Upper lobe of right lung (tissue), 1 donor: ENCODE measurements at regions not wholly inside any gene's neighbourhood (a gene's known extent, or its start where the extent isn't known, plus 50 kb on each side); places are given as distances from the start of the nearest gene placed in this dataset.

Experiments
- ATAC-seq: fragments of 200-7000 bp; cut with Tn5 transposase; one replicate; pipeline ENCODE4 v1.9.1; 2020; ENCODE audit warnings: mild to moderate bottlenecking, moderate library complexity
- DNase-seq: peaks from one replicate; pipeline ENCODE4 v3.0.0-alpha.2; 2020
- H3K27ac ChIP-seq: fragments of 200-600 bp; one replicate; pipeline ENCODE4 v1.8.0; 2022
- H3K27me3 ChIP-seq: fragments of 200-600 bp; one replicate; pipeline ENCODE4 v1.8.0; 2022; ENCODE audit warnings: mild to moderate bottlenecking
- H3K36me3 ChIP-seq: fragments of 200-600 bp; one replicate; pipeline ENCODE4 v1.8.0; 2022
- H3K4me1 ChIP-seq: fragments of 200-600 bp; one replicate; pipeline ENCODE4 v1.8.0; 2022
- H3K4me3 ChIP-seq: fragments of 200-600 bp; one replicate; pipeline ENCODE4 v1.8.0; 2022; ENCODE audit warnings: mild to moderate bottlenecking
- H3K9me3 ChIP-seq: fragments of 200-600 bp; one replicate; pipeline ENCODE4 v1.8.0; 2022
- intact Hi-C: fragments of 100-400 bp; cut with DNase I; formaldehyde crosslinking; loops from one replicate; pipeline ENCODE4 v1.11.0; 2022
- TF ChIP-seq, protein P1 (sequence below): fragments of 200-600 bp; IDR thresholded peaks from one replicate; pipeline ENCODE4 v1.8.0; 2022; ENCODE audit warnings: antibody characterized with exemption
- donor health status: DM: no; HTN: yes; CAD: no; lungs with severe emphysema.

DNA sequence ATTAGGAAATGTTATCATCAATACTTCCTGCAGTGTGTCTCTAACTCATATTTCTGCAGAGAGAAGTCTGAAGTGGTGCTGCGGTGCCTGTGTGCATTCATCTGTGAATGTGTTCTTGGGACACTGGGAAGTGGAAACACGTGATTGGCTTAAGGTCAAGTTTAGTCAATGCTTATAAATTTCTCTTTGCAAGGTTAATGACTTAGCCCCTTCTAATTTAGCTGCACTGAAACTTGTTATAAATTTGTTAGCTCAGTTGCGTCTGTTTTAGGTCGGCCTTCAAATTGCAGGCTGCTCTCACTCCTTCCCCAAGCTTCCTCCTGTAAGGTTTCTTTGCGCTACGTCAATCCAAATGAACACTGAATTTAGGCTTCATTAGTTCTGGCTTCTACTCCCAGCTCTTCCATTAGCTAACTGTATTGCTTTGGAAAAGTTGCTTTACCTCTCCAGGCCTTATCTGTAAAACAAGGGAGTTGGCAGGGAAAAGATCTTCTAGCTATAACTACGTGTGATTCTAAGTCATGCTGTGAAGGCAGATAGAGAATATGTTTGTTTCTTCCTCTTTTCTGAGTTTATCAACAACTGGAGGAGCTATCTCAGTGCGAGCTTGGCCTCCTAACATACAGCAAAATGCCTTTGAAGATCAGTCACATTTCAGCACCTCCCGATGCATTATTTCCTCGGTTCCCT, 341.8 kb downstream of the NFIB start:
- Histone ChIP-seq H3K4me1 (no peaks in the 10 kb centered on the region), H3K9me3 (no peaks in the 10 kb centered on the region), H3K36me3 (no peaks in the 10 kb centered on the region), H3K4me3 (no peak overlapping the region), H3K27ac (no peak overlapping the region), H3K27me3 (no peaks in the 10 kb centered on the region)
- ATAC-seq = no peak
- no peak for DNase-seq
- intact Hi-C loops = no loop called here
- TF ChIP-seq, protein P1, sequence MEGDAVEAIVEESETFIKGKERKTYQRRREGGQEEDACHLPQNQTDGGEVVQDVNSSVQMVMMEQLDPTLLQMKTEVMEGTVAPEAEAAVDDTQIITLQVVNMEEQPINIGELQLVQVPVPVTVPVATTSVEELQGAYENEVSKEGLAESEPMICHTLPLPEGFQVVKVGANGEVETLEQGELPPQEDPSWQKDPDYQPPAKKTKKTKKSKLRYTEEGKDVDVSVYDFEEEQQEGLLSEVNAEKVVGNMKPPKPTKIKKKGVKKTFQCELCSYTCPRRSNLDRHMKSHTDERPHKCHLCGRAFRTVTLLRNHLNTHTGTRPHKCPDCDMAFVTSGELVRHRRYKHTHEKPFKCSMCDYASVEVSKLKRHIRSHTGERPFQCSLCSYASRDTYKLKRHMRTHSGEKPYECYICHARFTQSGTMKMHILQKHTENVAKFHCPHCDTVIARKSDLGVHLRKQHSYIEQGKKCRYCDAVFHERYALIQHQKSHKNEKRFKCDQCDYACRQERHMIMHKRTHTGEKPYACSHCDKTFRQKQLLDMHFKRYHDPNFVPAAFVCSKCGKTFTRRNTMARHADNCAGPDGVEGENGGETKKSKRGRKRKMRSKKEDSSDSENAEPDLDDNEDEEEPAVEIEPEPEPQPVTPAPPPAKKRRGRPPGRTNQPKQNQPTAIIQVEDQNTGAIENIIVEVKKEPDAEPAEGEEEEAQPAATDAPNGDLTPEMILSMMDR = no peak

DNA sequence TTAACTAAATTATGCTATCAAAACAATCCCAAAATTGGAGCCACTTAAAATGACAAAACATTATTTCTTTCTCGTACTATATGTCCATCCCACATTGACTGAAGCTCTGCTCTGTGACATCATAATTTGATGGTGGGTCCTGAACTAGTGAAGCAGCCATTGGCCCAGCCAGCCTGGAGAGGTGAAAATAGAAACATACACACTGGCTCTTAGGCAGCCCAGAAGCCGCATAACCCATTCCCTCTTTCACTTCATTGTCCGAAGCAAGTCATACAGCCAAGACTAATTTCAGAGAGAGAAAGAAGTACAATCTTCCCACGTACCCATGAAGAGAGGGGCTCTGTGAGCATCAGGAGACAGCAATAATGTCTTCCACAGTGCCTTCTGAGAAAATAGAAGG, 342.5 kb downstream of the NFIB start:
- TF ChIP-seq, protein P1 = no peak
- DNase-seq (no peak), ATAC-seq (no peak)
- no peak overlapping the region for H3K27ac ChIP-seq
- intact Hi-C loops = no loop called here
- no peaks in the 10 kb centered on the region for H3K27me3 ChIP-seq
- H3K4me3 ChIP-seq = no peak overlapping the region
- no peaks in the 10 kb centered on the region for H3K36me3 ChIP-seq
- no peaks in the 10 kb centered on the region for H3K4me1 ChIP-seq
- no peaks in the 10 kb centered on the region for H3K9me3 ChIP-seq

DNA sequence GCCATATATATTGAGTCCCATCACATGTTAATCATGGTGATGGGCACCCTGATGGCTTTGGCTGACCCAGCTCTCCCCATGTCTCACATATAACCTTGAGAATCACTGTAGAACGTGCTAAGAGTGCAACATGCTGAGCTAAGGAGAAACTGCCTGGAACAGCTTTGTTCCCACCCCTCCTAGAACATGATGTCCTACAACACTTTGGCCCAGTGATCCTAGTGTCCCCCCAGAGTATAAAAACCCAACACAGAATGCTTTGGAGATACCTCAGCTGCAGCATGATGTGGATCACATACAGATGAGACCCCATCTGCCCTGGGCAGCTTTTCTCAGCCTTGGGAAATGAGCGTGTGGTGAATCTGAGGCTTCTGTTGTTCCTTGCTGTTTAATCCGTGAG, 343.5 kb downstream of the NFIB start:
- no peak overlapping the region for H3K27ac ChIP-seq
- H3K4me3 ChIP-seq = no peak overlapping the region
- no peak for ATAC-seq
- TF ChIP-seq, protein P1 = no peak
- no peaks in the 10 kb centered on the region for H3K27me3 ChIP-seq
- H3K9me3 ChIP-seq = no peaks in the 10 kb centered on the region
- no peaks in the 10 kb centered on the region for H3K4me1 ChIP-seq
- intact Hi-C loops = no loop called here
- no peaks in the 10 kb centered on the region for H3K36me3 ChIP-seq
- DNase-seq = no peak

DNA sequence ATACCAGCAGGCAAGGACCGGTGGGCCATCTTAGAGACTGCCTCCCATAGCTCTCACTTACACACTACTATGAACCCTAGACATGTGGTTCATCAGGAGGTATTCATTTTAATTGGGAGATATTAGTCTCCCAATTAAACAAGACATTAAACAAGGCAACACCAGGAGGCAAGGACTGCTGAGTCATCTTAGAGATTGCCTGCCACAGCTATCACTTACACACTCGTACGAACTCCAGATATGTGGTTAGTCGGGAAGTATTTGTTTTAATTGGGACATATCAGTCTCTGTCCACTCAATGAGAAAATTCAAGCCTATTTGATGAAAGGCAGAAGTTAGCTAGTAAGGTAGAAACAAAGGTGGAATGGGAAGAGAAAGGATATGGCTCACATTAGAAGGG, 343.9 kb downstream of the NFIB start:
- Histone ChIP-seq H3K27ac (no peak overlapping the region), H3K9me3 (no peaks in the 10 kb centered on the region)
- DNase-seq = no peak

DNA sequence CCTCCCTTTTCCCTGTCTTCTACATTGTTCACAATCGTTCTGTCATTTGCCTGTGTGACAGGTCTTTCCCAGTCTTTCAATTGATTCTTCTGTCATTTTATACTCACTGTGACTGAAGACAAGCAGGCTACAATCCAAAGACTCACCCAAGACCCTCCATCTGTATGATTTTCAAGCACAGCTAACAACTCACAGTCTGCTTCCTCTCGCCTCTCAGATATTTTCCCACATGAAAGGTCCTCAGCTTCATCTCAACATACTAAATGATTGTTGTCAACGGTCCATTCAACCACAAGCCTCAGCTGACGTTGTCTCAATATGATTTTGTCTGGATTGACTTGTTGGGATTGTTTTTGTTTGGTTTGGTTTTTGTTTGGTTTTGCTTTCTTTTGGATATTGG, 346.5 kb downstream of the NFIB start:
- H3K27ac ChIP-seq = no peak overlapping the region
- H3K4me1 ChIP-seq = no peaks in the 10 kb centered on the region
- no peaks in the 10 kb centered on the region for H3K27me3 ChIP-seq
- intact Hi-C loops = no loop called here
- DNase-seq (no peak), ATAC-seq (no peak)
- H3K4me3 ChIP-seq = no peak overlapping the region
- H3K36me3 ChIP-seq = no peaks in the 10 kb centered on the region
- TF ChIP-seq, protein P1 = no peak
- H3K9me3 ChIP-seq = no peaks in the 10 kb centered on the region

More for the DNA sequence above, 343.9 kb downstream of the NFIB start:
- intact Hi-C loops = no loop called here
- no peaks in the 10 kb centered on the region for H3K27me3 ChIP-seq
- TF ChIP-seq, protein P1 = no peak
- no peaks in the 10 kb centered on the region for H3K36me3 ChIP-seq
- no peak overlapping the region for H3K4me3 ChIP-seq
- no peaks in the 10 kb centered on the region for H3K4me1 ChIP-seq
- ATAC-seq = no peak

DNA sequence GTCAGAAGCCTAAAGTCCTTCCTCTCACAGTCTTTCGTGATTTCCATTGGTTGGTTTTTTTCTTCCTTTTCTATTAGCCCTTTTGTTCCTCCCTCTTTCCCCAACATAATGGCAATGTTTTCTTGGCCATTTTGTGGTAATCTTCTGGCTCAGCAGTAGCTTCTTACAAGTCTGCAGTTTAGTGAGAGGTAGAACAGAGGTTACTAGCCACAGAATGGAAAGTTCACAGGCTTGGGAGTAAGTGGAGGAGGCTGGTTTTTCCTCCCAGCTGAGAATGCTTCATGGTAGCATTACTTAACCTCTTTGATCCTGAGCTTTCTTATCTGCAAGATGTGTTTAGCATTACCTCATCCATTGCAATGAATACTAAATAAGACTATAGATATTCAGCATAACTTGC, 346.9 kb downstream of the NFIB start:
- no peaks in the 10 kb centered on the region for H3K36me3 ChIP-seq
- no peak for DNase-seq
- no peaks in the 10 kb centered on the region for H3K4me1 ChIP-seq
- ATAC-seq = no peak
- intact Hi-C loops = no loop called here
- H3K9me3 ChIP-seq = no peaks in the 10 kb centered on the region
- no peaks in the 10 kb centered on the region for H3K27me3 ChIP-seq
- TF ChIP-seq, protein P1 = no peak
- no peak overlapping the region for H3K4me3 ChIP-seq
- no peak overlapping the region for H3K27ac ChIP-seq
